ENCODE measurements at regions not wholly inside any gene's neighbourhood (a gene's known extent, or its start where the extent isn't known, plus 50 kb on each side); places are given as distances from the start of the nearest gene placed in this dataset.

- H3K27ac ChIP-seq = no peak overlapping the region
- TF ChIP-seq CTCF (conservative IDR thresholded peaks at IDR 0.05) = no peak
Measured at GRCh38 chr17:63133491-63133890, 167.5 kb downstream of the TANC2 start.

DNA sequence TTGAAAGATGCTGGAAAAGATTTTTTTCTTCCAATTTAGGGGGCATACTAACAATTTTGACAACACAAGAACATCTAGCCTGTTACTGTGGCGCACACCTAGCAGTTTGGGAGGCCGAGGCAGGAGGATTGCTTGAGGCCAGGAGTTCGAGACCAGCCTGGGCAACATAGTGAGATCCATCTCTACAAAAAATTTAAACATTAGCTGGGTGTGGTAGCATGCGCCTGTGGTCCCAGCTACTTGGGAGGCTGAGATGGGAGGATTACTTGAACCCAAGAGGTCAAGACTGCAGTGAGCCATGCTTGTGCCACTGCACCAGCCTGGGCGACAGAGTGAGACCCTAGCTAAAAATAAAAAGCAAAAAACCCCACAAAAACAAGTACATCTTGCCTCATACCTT, 168.8 kb downstream of the TANC2 start:
- TF ChIP-seq CTCF (conservative IDR thresholded peaks at IDR 0.05) = no peak
- no peak overlapping the region for H3K27ac ChIP-seq

GRCh38 chr17:63136369-63137012, 170.5 kb downstream of the TANC2 start:
- no peak for TF ChIP-seq CTCF (conservative IDR thresholded peaks at IDR 0.05)
- no peak overlapping the region for H3K27ac ChIP-seq

DNA sequence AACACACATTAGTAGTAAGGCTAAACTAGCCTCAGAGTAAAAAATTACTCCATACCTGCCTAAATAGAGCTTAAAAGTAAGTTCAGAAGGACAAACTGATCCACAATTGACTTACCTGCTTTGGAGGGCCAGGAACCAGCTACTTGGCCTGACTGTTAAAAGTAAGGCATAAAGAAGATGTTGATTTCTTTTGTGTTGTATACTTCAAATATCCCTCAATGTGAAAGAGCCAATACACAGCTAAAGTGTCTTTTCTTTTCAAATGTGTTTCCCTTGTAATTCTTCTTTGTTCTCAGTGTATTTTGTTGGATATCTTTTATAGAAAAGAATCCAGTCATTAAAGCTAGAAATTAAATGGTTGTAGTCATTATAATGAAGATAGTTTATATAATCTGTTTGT, 171.1 kb downstream of the TANC2 start:
- no peak for TF ChIP-seq CTCF (conservative IDR thresholded peaks at IDR 0.05)
- no peak overlapping the region for H3K27ac ChIP-seq

DNA sequence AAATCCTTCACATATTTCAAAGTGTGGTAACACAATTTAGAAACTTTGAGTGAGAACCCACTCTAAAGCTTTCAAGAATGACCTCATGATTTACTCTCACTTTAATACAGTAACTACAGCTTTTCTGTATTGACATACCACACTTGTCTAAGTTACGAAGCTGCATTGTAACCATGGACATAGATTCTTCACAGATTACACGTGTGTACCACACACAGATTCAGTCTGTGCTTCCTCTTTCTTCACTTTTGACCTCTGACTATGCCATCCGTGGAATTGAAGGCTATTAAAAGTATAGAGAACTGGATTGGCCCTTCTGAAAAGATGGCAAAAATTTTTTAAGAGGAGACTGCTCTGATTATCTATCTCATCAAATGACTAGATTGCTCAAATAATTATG, 172.7 kb downstream of the TANC2 start:
- TF ChIP-seq CTCF (conservative IDR thresholded peaks at IDR 0.05) = no peak
- H3K27ac ChIP-seq = no peak overlapping the region

GRCh38 chr17:63139356-63139755, 173.3 kb downstream of the TANC2 start:
- TF ChIP-seq CTCF (conservative IDR thresholded peaks at IDR 0.05) = no peak
- H3K27ac ChIP-seq = no peak overlapping the region

GRCh38 chr17:63140255-63140654, 174.2 kb downstream of the TANC2 start:
- TF ChIP-seq CTCF (conservative IDR thresholded peaks at IDR 0.05) = no peak
- no peak overlapping the region for H3K27ac ChIP-seq
